ENCODE measurements at regions not wholly inside any gene's neighbourhood (a gene's known extent, or its start where the extent isn't known, plus 50 kb on each side); places are given as distances from the start of the nearest gene placed in this dataset.

- DNase-seq: no peak
Observed at GRCh38 chr5:2657151-2657550, 94.3 kb downstream of the IRX2 start.

GRCh38 chr5:2656206-2656605 lies 95.3 kb downstream of the IRX2 start:
- DNase-seq: no peak

GRCh38 chr5:2653991-2654390 lies 97.5 kb downstream of the IRX2 start:
- DNase-seq: no peak

- no peak for DNase-seq
Observed at GRCh38 chr5:2651116-2651515, 100.4 kb downstream of the IRX2 start.

GRCh38 chr5:2642684-2643345 lies 108.7 kb downstream of the IRX2 start:
- DNase-seq: no peak

GRCh38 chr5:2640717-2641116 lies 110.8 kb downstream of the IRX2 start:
- DNase-seq: no peak

GRCh38 chr5:2639425-2639824 lies 112.1 kb downstream of the IRX2 start:
- no peak for DNase-seq

- DNase-seq: no peak
Observed at GRCh38 chr5:2634399-2635176, 116.9 kb downstream of the IRX2 start.

- DNase-seq: no peak
Observed at GRCh38 chr5:2633992-2634391, 117.5 kb downstream of the IRX2 start.

GRCh38 chr5:2631758-2632157 lies 119.7 kb downstream of the IRX2 start:
- no peak for DNase-seq

- no peak for DNase-seq
Observed at GRCh38 chr5:2629045-2629444, 122.4 kb downstream of the IRX2 start.

- no peak for DNase-seq
Observed at GRCh38 chr5:2627867-2628266, 123.6 kb downstream of the IRX2 start.

GRCh38 chr5:2626572-2626971 lies 124.9 kb downstream of the IRX2 start:
- DNase-seq: no peak

- no peak for DNase-seq
Observed at GRCh38 chr5:2622866-2623265, 128.6 kb downstream of the IRX2 start.

- no peak for DNase-seq
Observed at GRCh38 chr5:2621631-2622030, 129.8 kb downstream of the IRX2 start.

- DNase-seq: no peak
Observed at GRCh38 chr5:2619216-2619615, 132.3 kb downstream of the IRX2 start.

- no peak for DNase-seq
Observed at GRCh38 chr5:2617461-2617860, 134.0 kb downstream of the IRX2 start.

- DNase-seq: no peak
Observed at GRCh38 chr5:2615917-2616316, 135.6 kb downstream of the IRX2 start.

- DNase-seq: no peak
Observed at GRCh38 chr5:2614571-2614970, 136.9 kb downstream of the IRX2 start.

GRCh38 chr5:2611659-2612058 lies 139.8 kb downstream of the IRX2 start:
- DNase-seq: no peak

- no peak for DNase-seq
Observed at GRCh38 chr5:2610986-2611385, 140.5 kb downstream of the IRX2 start.

GRCh38 chr5:2608391-2608790 lies 143.1 kb downstream of the IRX2 start:
- no peak for DNase-seq

- DNase-seq: no peak
Observed at GRCh38 chr5:2607598-2607997, 143.9 kb downstream of the IRX2 start.

GRCh38 chr5:2603272-2603575 lies 148.3 kb downstream of the IRX2 start:
- DNase-seq: no peak
